Heart right ventricle (tissue), 16 donors: ENCODE measurements at regions not wholly inside any gene's neighbourhood (a gene's known extent, or its start where the extent isn't known, plus 50 kb on each side); places are given as distances from the start of the nearest gene placed in this dataset.

Experiments used
- ATAC-seq, 8 donors: fragments of 200-7000 bp; cut with Tn5 transposase; one replicate each; pipeline ENCODE4 v1.9.1; 2020; ENCODE audit warnings: mild to moderate bottlenecking in 8 of 8, moderate library complexity in 8 of 8, moderate number of reproducible peaks in 1 of 8
- DNase-seq, 2 donors: peaks; one replicate each; pipeline ENCODE4 v3.0.0-alpha.2; 2020
- H3K27ac ChIP-seq, 10 donors: fragments of 200-600 bp; sonication (generic) in 2 of 10; one replicate each; pipeline versions ENCODE4 v1.5.0 to v1.8.0; 2020 to 2022; ENCODE audit warnings: mild to moderate bottlenecking in 3 of 10
- H3K27me3 ChIP-seq, 7 donors: fragments of 200-600 bp; one replicate each; pipeline ENCODE4 v1.8.0; 2021 to 2022; ENCODE audit warnings: mild to moderate bottlenecking in 2 of 7
- H3K36me3 ChIP-seq, 9 donors: fragments of 200-600 bp; sonication (generic) in 1 of 9; one replicate each; pipeline versions ENCODE4 v1.5.0 to v1.8.0; 2020 to 2022; ENCODE audit warnings: mild to moderate bottlenecking in 2 of 9
- H3K4me1 ChIP-seq, 9 donors: fragments of 200-600 bp; sonication (generic) in 1 of 9; one replicate each; pipeline versions ENCODE4 v1.5.0 to v1.8.0; 2020 to 2022; ENCODE audit warnings: mild to moderate bottlenecking in 4 of 9
- H3K4me3 ChIP-seq, 10 donors: fragments of 200-600 bp; sonication (generic) in 2 of 10; one replicate each; pipeline versions ENCODE4 v1.5.0 to v1.8.0; 2020 to 2022; ENCODE audit warnings: mild to moderate bottlenecking in 7 of 10, moderate library complexity in 2 of 10
- H3K9me3 ChIP-seq, 11 donors: fragments of 200-600 bp in 10 of 11; sonication (generic) in 2 of 11; one replicate each; pipeline versions ENCODE4 v1.5.0 to v1.8.0; 2013 to 2022; ENCODE audit warnings: mild to moderate bottlenecking in 2 of 11, control low read depth in 1 of 11, moderate library complexity in 1 of 11
- WGBS, 2 donors: extraction: QIAGEN DNeasy Blood & Tissue Kit; methylation state at CpG; one replicate each; pipeline ENCODE4 v1.1.7; 2013; ENCODE audit warnings: inconsistent platforms in 1 of 2; 5-methylcytosine and 5-hydroxymethylcytosine counted together
- intact Hi-C, 10 donors: fragments of 100-400 bp; cut with DNase I; formaldehyde crosslinking; loops; one replicate each; pipeline versions ENCODE4 v1.11.1 to v1.14.2; 2022
- TF ChIP-seq, protein P1 (sequence below), 9 donors: fragments of 200-600 bp; sonication (generic) in 2 of 9; IDR thresholded peaks; one replicate each; pipeline versions ENCODE4 v1.5.0 to v1.8.0; 2021 to 2022; ENCODE audit warnings: antibody characterized with exemption in 9 of 9, mild to moderate bottlenecking in 5 of 9, moderate library complexity in 1 of 9
- donor health status: Arrhythmogenic right ventricular cardiomyopathy.
- donor health status: ischemic (EF 13 %, LVEDD 7.1; RV severe dilation, severe dysfunction).
- donor health status: healthy with polysubstance abuse.
- donor health status: DM: no; HTN: yes; CAD: no.
- donor health status: DM: no; HTN: no; CAD: no.
- donor health status: ischemic (EF 25% LVEDD 6.9; RV normal size, moderate dysfunction).
- donor health status: ischemic (EF 25% LVEDD 5.7; RV mildly dilated, moderate dysfunction).
- donor health status: healthy.
- donor health status: DM: yes; HTN: yes; CAD: no.
- donor health status: Ischemic cardiomyopathy.
- donor health status: ischemic (EF 35%, LVEDD 5.7; RV mildly dilated, moderate dysfunction).
- donor health status: nonischemic (EF 11% LVEDD 7.7; RV severe dilation, severe dysfunction).
- donor health status: DM: yes; HTN: yes; CAD: no.
- donor health status: PGD.
- donor health status: ischemic (EF 29% LVEDD 5.4; RV normal size, mild dysfunction).
- donor health status: nonischemic (EF 23%, LVEDD 6.1; RV moderate dilation, normal function).

DNA sequence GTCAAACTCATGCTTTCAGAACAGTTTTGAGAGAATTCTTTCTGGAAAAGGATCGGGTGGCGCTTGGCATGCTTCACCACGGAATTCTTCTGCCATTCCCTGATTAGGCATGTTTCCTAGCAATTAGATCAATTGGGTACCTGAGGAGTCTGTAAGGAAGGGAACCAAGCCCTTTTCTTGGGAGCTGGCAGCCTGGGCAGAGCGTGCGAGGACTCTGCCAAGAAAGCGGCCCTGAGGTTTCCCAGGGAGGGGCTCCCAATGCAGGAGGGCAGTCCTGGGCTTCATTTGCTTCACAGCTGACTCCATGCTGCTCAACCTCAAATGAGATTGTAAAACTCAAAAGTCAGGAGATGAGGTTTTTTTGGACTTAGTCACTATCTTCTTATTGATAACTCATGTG lies 60.3 kb downstream of the MYCN start:
- no peak for ATAC-seq
- Histone ChIP-seq H3K4me3 (no peak overlapping the region), H3K4me1 (peaks cover 0 to under 1% (median 0%) of the 10 kb centered on the region in 9 donors), H3K9me3 (peaks cover 0 to 13% (median 0%) of the 10 kb centered on the region in 11 donors), H3K27me3 (peaks cover 0 to 8% (median 6%) of the 10 kb centered on the region in 7 donors), H3K27ac (no peak overlapping the region), H3K36me3 (no peaks in the 10 kb centered on the region)
- TF ChIP-seq, protein P1, sequence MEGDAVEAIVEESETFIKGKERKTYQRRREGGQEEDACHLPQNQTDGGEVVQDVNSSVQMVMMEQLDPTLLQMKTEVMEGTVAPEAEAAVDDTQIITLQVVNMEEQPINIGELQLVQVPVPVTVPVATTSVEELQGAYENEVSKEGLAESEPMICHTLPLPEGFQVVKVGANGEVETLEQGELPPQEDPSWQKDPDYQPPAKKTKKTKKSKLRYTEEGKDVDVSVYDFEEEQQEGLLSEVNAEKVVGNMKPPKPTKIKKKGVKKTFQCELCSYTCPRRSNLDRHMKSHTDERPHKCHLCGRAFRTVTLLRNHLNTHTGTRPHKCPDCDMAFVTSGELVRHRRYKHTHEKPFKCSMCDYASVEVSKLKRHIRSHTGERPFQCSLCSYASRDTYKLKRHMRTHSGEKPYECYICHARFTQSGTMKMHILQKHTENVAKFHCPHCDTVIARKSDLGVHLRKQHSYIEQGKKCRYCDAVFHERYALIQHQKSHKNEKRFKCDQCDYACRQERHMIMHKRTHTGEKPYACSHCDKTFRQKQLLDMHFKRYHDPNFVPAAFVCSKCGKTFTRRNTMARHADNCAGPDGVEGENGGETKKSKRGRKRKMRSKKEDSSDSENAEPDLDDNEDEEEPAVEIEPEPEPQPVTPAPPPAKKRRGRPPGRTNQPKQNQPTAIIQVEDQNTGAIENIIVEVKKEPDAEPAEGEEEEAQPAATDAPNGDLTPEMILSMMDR (IDR thresholded peaks at IDR 0.05): no peak
- intact Hi-C loops: no loop called here
- 88% methylated on average over 6 of the region's 6 CpGs for WGBS, 2 donors
- DNase-seq: no peak

DNA sequence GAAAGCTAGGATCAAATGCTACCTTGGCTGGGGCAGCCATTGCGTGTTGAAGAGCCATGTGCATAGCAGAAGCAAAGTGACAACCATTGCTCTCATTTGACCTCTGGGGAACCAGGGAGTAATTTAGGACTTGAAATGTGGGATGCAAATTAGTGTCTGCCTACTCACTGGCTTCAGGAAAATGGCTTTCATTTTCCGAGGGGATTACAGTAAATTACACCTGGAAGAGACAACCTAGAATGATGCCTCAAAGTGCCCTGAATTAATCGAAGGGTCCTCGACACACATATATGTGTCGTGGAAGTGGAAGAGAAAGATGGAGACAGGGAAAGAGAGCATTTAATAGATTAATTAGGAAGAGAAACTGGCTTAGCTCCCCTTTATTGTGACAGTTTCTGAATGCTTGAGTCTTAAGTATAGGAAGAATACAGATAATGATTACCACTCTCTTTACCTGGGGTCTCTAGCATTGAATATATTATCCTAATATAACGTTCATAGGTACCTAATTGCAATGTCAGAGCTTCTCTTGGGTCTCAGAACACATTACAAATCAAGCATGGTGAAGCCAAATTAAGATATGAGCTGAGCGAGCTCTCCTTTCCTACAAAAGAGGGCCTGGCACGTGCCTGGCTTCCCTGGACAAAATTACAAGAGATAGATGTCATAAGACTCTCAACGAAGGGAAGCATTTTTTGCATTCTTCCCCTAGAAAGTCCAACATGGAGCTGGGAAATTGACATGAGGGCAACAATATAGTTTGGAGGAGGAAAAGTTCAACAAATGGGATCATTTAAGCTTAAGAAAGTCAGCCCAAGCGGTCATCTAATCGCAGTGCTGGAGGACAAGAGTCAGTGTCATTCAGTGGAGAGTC lies 59.5 kb downstream of the MYCN start:
- intact Hi-C loops: no loop called here
- ATAC-seq: no peak
- 80 to 82% methylated on average over 11 of the region's 11 CpGs for WGBS, 2 donors

GRCh38 chr2:15997728-15998280 lies 57.5 kb downstream of the MYCN start:
- H3K27me3 ChIP-seq: peaks cover 0 to 7% (median 0%) of the 10 kb centered on the region in 7 donors
- DNase-seq (no peak), ATAC-seq (no peak)
- no peaks in the 10 kb centered on the region for H3K4me1 ChIP-seq
- H3K27ac ChIP-seq: no peak overlapping the region
- H3K36me3 ChIP-seq: no peaks in the 10 kb centered on the region
- peaks cover 0 to 8% (median 0%) of the 10 kb centered on the region in 11 donors for H3K9me3 ChIP-seq
- no peak overlapping the region for H3K4me3 ChIP-seq
- 93 to 96% methylated on average over 2 of the region's 2 CpGs for WGBS, 2 donors
- TF ChIP-seq, protein P1 (IDR thresholded peaks at IDR 0.05): no peak
- intact Hi-C loops: no loop called here

More for the DNA sequence above, 59.5 kb downstream of the MYCN start:
- Histone ChIP-seq H3K27me3 (peaks cover 0 to 6% (median 5%) of the 10 kb centered on the region in 7 donors), H3K4me3 (no peak overlapping the region), H3K27ac (no peak overlapping the region), H3K36me3 (no peaks in the 10 kb centered on the region), H3K4me1 (no peaks in the 10 kb centered on the region), H3K9me3 (peaks cover 0 to 13% (median 0%) of the 10 kb centered on the region in 11 donors)
- TF ChIP-seq, protein P1 (IDR thresholded peaks at IDR 0.05): no peak
- no peak for DNase-seq

DNA sequence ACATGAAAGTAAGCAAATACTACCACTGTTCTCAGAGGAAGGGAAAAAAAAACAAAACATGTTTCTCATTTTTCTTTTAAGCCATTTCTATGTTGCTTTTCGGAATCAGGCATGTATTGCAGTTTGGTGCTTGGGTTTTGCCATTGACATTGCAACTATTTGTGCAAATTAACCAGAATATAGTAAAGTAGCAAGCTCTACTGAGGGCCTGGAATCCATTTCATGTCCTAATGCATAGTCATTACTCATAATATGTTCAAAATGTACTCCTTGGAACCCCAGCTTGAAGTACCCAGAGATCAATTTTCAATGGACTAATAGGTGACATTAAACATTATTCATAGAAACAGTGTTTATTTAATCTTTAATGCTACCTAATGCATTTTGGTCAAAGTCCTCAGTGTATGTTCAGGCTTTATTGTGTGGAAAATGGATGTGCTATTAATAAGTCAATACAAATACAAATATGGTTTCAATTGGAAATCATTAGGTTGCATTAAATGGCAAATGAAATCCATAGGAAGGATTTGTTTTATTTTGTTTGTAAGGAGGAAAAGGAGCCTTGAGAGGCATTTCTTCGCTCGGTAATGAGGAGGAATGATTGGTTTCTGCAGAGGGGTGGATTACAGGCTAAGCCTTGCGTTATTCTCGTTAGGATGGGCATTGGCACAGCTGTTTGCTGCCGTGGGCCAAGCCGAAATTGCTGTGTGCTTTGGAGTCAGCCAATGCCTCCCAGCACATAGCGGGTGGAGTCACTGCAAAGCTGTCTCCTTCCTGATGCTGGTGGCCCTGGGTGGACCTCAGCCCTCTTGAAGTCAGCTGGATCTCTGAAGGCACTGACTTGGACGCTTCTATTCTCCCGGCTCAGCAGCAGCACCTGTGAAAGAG lies 56.4 kb downstream of the MYCN start:
- ATAC-seq (no peak), DNase-seq (no peak)
- intact Hi-C loops: no loop called here
- H3K4me1 ChIP-seq: no peaks in the 10 kb centered on the region
- H3K27me3 ChIP-seq: peaks cover 0 to 17% (median 0%) of the 10 kb centered on the region in 7 donors
- TF ChIP-seq, protein P1 (IDR thresholded peaks at IDR 0.05): no peak
- H3K9me3 ChIP-seq: no peaks in the 10 kb centered on the region
- WGBS, 2 donors: 72 to 78% methylated on average over 10 of the region's 10 CpGs
- no peaks in the 10 kb centered on the region for H3K36me3 ChIP-seq
- no peak overlapping the region for H3K4me3 ChIP-seq
- H3K27ac ChIP-seq: no peak overlapping the region
